ENCODE measurements at regions not wholly inside any gene's neighbourhood (a gene's known extent, or its start where the extent isn't known, plus 50 kb on each side); places are given as distances from the start of the nearest gene placed in this dataset.

GRCh38 chr6:90932351-90932750, 345.5 kb upstream of the MAP3K7 start:
- Mint-ChIP-seq H3K4me1 (ENCODE audit: low read depth) (no peaks in the 10 kb centered on the region), H3K4me3 (no peak overlapping the region), H3K27me3 (ENCODE audit: low read depth) (peaks cover 12% of the 10 kb centered on the region), H3K36me3 (ENCODE audit: low read depth) (no peaks in the 10 kb centered on the region), H3K27ac (no peak overlapping the region), H3K9me3 (no peaks in the 10 kb centered on the region)
- intact Hi-C loops (cut with micrococcal nuclease) = no loop called here
- DNase-seq = no peak
- CTCF ChIA-PET = interaction anchor here (1.4 kb wide), 1 partner anchor 8 kb away, joined by 5 read pairs; no protein-coding TSS in a partner anchor

DNA sequence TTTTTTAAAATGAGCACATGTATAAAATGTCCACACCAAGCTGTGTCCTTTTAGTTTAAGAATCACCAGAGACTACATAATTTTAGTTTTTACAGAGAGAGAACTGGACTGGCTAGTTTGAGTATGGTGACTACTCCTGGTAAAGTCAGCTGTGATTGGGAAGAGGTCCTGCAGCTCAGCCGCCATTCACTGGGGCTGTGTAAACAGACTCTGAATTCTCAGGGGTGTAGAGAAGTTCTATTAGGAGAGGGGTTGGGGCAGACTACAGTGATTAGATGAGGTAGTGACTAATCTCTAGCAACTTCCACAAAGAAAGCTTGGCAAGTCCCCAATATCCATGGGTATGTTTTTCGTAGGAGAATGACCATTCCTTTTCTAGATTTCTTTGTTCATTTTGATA, 341.2 kb upstream of the MAP3K7 start:
- intact Hi-C loops (cut with micrococcal nuclease) = no loop called here
- Mint-ChIP-seq H3K4me3 (no peak overlapping the region), H3K9me3 (no peaks in the 10 kb centered on the region), H3K27ac (no peak overlapping the region), H3K27me3 (ENCODE audit: low read depth) (peaks cover 15% of the 10 kb centered on the region), H3K4me1 (ENCODE audit: low read depth) (peaks cover 5% of the 10 kb centered on the region), H3K36me3 (ENCODE audit: low read depth) (no peaks in the 10 kb centered on the region)
- CTCF ChIA-PET = interaction anchor here (1.8 kb wide), 1 partner anchor 12 kb away, joined by 8 read pairs; no protein-coding TSS in a partner anchor
- no peak for DNase-seq

GRCh38 chr6:90925726-90926125, 338.9 kb upstream of the MAP3K7 start:
- H3K4me3 Mint-ChIP-seq = no peak overlapping the region
- intact Hi-C loops (cut with micrococcal nuclease) = no loop called here
- no peaks in the 10 kb centered on the region for H3K9me3 Mint-ChIP-seq
- H3K27me3 Mint-ChIP-seq (ENCODE audit: low read depth) = peaks cover 10% of the 10 kb centered on the region
- CTCF ChIA-PET = interaction anchor here (1.9 kb wide), 1 partner anchor 8 kb away, joined by 8 read pairs; no protein-coding TSS in a partner anchor
- no peaks in the 10 kb centered on the region for H3K36me3 Mint-ChIP-seq (ENCODE audit: low read depth)
- H3K27ac Mint-ChIP-seq = no peak overlapping the region
- DNase-seq = no peak
- H3K4me1 Mint-ChIP-seq (ENCODE audit: low read depth) = peaks cover 5% of the 10 kb centered on the region

DNA sequence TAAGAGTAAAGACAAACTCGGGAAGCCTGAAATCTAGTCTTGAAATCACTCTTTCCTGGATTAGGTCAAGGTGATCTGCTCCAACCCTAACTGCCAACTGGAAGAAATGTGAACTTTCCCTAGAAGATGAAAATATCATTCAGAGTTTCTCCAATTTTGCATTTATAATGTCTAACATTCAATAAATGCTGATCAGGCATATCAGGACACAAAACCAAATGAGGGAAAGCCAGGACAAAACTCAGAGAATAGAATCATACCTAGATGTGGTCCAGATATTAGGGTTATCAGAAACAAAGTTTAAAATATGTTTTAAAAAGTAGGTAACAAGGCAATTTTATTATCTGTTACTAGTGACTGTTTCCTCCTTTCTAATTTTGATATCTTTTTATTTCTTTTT, 335.5 kb upstream of the MAP3K7 start:
- no peak overlapping the region for H3K4me3 Mint-ChIP-seq

DNA sequence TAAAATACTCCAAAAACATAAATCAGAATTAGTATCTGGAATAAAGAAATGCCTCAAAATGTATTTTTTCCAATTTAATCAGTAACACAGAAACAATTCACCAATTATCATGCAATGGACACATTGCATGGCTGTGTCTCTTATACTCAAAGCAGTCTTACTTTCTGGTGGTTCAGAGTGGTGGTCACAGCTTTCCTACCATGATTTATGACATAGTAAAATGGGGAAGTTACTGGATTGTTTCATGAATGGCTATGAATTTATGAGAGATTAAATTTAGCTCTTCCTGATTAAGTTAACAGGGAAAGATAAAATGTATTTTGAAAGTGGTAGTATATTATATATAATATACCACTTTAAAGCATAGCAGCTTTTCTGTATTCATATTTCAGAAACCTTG, 331.5 kb upstream of the MAP3K7 start:
- Mint-ChIP-seq H3K9me3 (no peaks in the 10 kb centered on the region), H3K4me3 (no peak overlapping the region), H3K36me3 (ENCODE audit: low read depth) (no peaks in the 10 kb centered on the region), H3K27me3 (ENCODE audit: low read depth) (peaks cover 14% of the 10 kb centered on the region), H3K4me1 (ENCODE audit: low read depth) (no peaks in the 10 kb centered on the region), H3K27ac (no peak overlapping the region)
- intact Hi-C loops (cut with micrococcal nuclease) = no loop called here
- DNase-seq = no peak
- CTCF ChIA-PET = no interaction called here

More for the DNA sequence above, 335.5 kb upstream of the MAP3K7 start:
- intact Hi-C loops (cut with micrococcal nuclease) = no loop called here
- Mint-ChIP-seq H3K36me3 (ENCODE audit: low read depth) (no peaks in the 10 kb centered on the region), H3K9me3 (no peaks in the 10 kb centered on the region), H3K27ac (no peak overlapping the region), H3K27me3 (ENCODE audit: low read depth) (peaks cover 10% of the 10 kb centered on the region), H3K4me1 (ENCODE audit: low read depth) (peaks cover 5% of the 10 kb centered on the region)
- no peak for DNase-seq
- CTCF ChIA-PET = no interaction called here

- Mint-ChIP-seq H3K27me3 (ENCODE audit: low read depth) (peaks cover 14% of the 10 kb centered on the region), H3K27ac (no peak overlapping the region), H3K4me1 (ENCODE audit: low read depth) (no peaks in the 10 kb centered on the region), H3K9me3 (no peaks in the 10 kb centered on the region), H3K4me3 (no peak overlapping the region), H3K36me3 (ENCODE audit: low read depth) (no peaks in the 10 kb centered on the region)
- intact Hi-C loops (cut with micrococcal nuclease) = no loop called here
- CTCF ChIA-PET = no interaction called here
- no peak for DNase-seq
These were observed 330.5 kb upstream of the MAP3K7 start for GRCh38 chr6:90917376-90917775.

GRCh38 chr6:90916968-90917367, 330.1 kb upstream of the MAP3K7 start:
- Mint-ChIP-seq H3K9me3 (no peaks in the 10 kb centered on the region), H3K27ac (no peak overlapping the region), H3K4me3 (no peak overlapping the region), H3K36me3 (ENCODE audit: low read depth) (no peaks in the 10 kb centered on the region), H3K27me3 (ENCODE audit: low read depth) (peaks cover 14% of the 10 kb centered on the region), H3K4me1 (ENCODE audit: low read depth) (no peaks in the 10 kb centered on the region)
- intact Hi-C loops (cut with micrococcal nuclease) = no loop called here
- no peak for DNase-seq
- CTCF ChIA-PET = no interaction called here

GRCh38 chr6:90915224-90915915, 328.5 kb upstream of the MAP3K7 start:
- H3K4me1 Mint-ChIP-seq (ENCODE audit: low read depth) = no peaks in the 10 kb centered on the region
- DNase-seq = no peak
- H3K27me3 Mint-ChIP-seq (ENCODE audit: low read depth) = peaks cover 14% of the 10 kb centered on the region
- no peaks in the 10 kb centered on the region for H3K36me3 Mint-ChIP-seq (ENCODE audit: low read depth)
- H3K4me3 Mint-ChIP-seq = no peak overlapping the region
- no peak overlapping the region for H3K27ac Mint-ChIP-seq
- H3K9me3 Mint-ChIP-seq = no peaks in the 10 kb centered on the region
- intact Hi-C loops (cut with micrococcal nuclease) = no loop called here
- CTCF ChIA-PET = no interaction called here

- H3K4me1 Mint-ChIP-seq (ENCODE audit: low read depth) = no peaks in the 10 kb centered on the region
- CTCF ChIA-PET = no interaction called here
These were observed 327.4 kb upstream of the MAP3K7 start for GRCh38 chr6:90914312-90914711.

DNA sequence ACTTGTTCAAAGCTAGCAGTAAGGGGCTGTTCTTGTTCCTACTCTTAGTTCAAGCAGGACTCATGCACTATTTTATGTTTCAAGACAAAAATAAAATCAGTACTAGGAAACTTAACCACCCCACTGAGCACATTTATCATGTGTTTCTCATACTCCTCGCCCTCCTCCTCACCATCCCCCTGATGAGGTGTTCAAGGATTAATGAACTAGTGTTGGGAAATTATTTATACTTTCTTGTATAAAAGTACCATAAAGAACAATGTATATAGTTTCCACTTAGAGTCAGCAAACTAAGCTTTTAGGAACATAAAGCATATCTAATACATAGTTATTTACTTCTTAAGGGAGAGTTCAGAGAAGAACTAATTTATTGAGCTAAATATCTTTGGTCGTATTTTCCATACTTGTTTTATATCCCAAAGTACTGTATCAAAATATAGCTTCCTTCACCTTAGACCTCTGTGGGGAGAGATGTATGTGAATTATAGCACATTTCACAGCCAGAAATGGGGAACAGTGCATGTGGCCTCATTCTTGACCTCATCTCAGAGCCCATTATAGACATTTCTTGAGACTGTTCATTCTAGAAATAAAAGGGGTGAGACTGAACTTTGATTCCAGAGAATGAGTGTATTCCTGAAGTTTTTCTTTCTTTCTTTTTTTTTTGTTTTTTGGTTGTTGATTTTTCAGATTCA, 326.5 kb upstream of the MAP3K7 start:
- H3K36me3 Mint-ChIP-seq (ENCODE audit: low read depth) = no peaks in the 10 kb centered on the region
- no peaks in the 10 kb centered on the region for H3K9me3 Mint-ChIP-seq
- no peak for DNase-seq
- intact Hi-C loops (cut with micrococcal nuclease) = no loop called here
- no peak overlapping the region for H3K4me3 Mint-ChIP-seq
- CTCF ChIA-PET = interaction anchor here (1.0 kb wide), 1 partner anchor 54 kb away, joined by 3 read pairs; no protein-coding TSS in a partner anchor
- peaks cover 13% of the 10 kb centered on the region for H3K27me3 Mint-ChIP-seq (ENCODE audit: low read depth)
- H3K4me1 Mint-ChIP-seq (ENCODE audit: low read depth) = no peaks in the 10 kb centered on the region
- no peak overlapping the region for H3K27ac Mint-ChIP-seq

More at GRCh38 chr6:90914312-90914711, 327.4 kb upstream of the MAP3K7 start:
- H3K4me3 Mint-ChIP-seq = no peak overlapping the region
- no peak overlapping the region for H3K27ac Mint-ChIP-seq
- intact Hi-C loops (cut with micrococcal nuclease) = no loop called here
- no peaks in the 10 kb centered on the region for H3K9me3 Mint-ChIP-seq
- peaks cover 13% of the 10 kb centered on the region for H3K27me3 Mint-ChIP-seq (ENCODE audit: low read depth)
- H3K36me3 Mint-ChIP-seq (ENCODE audit: low read depth) = no peaks in the 10 kb centered on the region
- no peak for DNase-seq

DNA sequence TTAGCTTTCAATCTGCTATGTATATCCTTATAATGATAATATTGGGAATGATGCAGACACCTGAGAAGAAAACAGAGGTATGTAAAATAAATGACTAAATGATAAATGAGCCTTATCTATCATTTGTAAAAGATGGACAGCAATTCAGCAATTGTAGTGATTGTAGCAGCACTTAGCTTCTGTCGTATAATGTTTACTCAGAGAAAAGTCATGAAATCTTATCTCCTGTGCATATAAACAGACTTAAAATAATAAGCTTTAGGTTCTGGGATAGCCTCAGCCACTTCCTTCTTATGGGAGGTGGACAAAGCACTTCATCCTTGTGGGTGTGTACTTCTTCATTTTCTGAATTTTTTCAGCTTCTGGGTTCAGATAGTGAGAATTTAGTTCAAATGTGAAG, 324.8 kb upstream of the MAP3K7 start:
- Mint-ChIP-seq H3K9me3 (no peaks in the 10 kb centered on the region), H3K27me3 (ENCODE audit: low read depth) (peaks cover 11% of the 10 kb centered on the region), H3K27ac (no peak overlapping the region), H3K4me1 (ENCODE audit: low read depth) (no peaks in the 10 kb centered on the region), H3K36me3 (ENCODE audit: low read depth) (no peaks in the 10 kb centered on the region), H3K4me3 (no peak overlapping the region)
- DNase-seq = no peak
- CTCF ChIA-PET = no interaction called here
- intact Hi-C loops (cut with micrococcal nuclease) = no loop called here

GRCh38 chr6:90910893-90911292, 324.0 kb upstream of the MAP3K7 start:
- Mint-ChIP-seq H3K27me3 (ENCODE audit: low read depth) (peaks cover 8% of the 10 kb centered on the region), H3K4me1 (ENCODE audit: low read depth) (no peaks in the 10 kb centered on the region), H3K4me3 (no peak overlapping the region), H3K9me3 (no peaks in the 10 kb centered on the region), H3K36me3 (ENCODE audit: low read depth) (no peaks in the 10 kb centered on the region), H3K27ac (no peak overlapping the region)
- CTCF ChIA-PET = no interaction called here
- intact Hi-C loops (cut with micrococcal nuclease) = no loop called here
- DNase-seq = no peak
